ENCODE measurements at regions not wholly inside any gene's neighbourhood (a gene's known extent, or its start where the extent isn't known, plus 50 kb on each side); places are given as distances from the start of the nearest gene placed in this dataset.

- H2BK12ac ChIP-seq (ENCODE audit: insufficient read length, low read depth, low read length) = no peak overlapping the region
- no peaks in the 10 kb centered on the region for H3K9me3 ChIP-seq (ENCODE audit: control insufficient read depth, low read depth, low read length)
- Mint-ChIP-seq H3K27ac (no peak overlapping the region), H3K27me3 (ENCODE audit: low read depth) (peaks cover 7% of the 10 kb centered on the region), H3K4me3 (no peak overlapping the region), H3K4me1 (peaks cover 28 to 31% of the 10 kb centered on the region in 2 experiments), H3K36me3 (ENCODE audit: insufficient read depth in 1 of 3, low read depth in 3 of 3) (peaks cover 2 to 11% (median 3%) of the 10 kb centered on the region in 3 experiments; a peak in 5 of 7 replicates), H3K9me3 (peaks cover 64 to 78% of the 10 kb centered on the region in 2 experiments)
- no peaks in the 10 kb centered on the region for H3K79me2 ChIP-seq (ENCODE audit: insufficient read depth, low read length)
- H3K4me1 ChIP-seq (ENCODE audit: insufficient read depth, low read length) = no peaks in the 10 kb centered on the region; the same call in 1 of the 2 replicates
- no peak overlapping the region for H3K18ac ChIP-seq (ENCODE audit: insufficient read length, low read depth, low read length)
- no peak overlapping the region for H3K4ac ChIP-seq (ENCODE audit: low read depth, low read length)
- no peak overlapping the region for H2BK15ac ChIP-seq (ENCODE audit: low read depth, low read length)
- H4K91ac ChIP-seq (ENCODE audit: insufficient read length, low read depth, low read length) = no peak overlapping the region
- H3K4me2 ChIP-seq (ENCODE audit: insufficient read depth, insufficient read length, low read length) = no peak overlapping the region
- no peak overlapping the region for H3K14ac ChIP-seq (ENCODE audit: insufficient read depth, low read length)
- no peak overlapping the region for H2BK5ac ChIP-seq (ENCODE audit: insufficient read length, low read length)
- TF ChIP-seq CTCF (conservative IDR thresholded peaks at IDR 0.05) = no peak
- H3K23me2 ChIP-seq (ENCODE audit: insufficient read length, low read depth, low read length, poor library complexity, severe bottlenecking) = no peaks in the 10 kb centered on the region
- no peak overlapping the region for H2BK120ac ChIP-seq (ENCODE audit: low read depth, low read length, poor library complexity, severe bottlenecking)
- no peak overlapping the region for H2BK20ac ChIP-seq (ENCODE audit: low read depth, low read length, poor library complexity, severe bottlenecking)
- no peaks in the 10 kb centered on the region for H4K20me1 ChIP-seq (ENCODE audit: control insufficient read depth, insufficient read depth, insufficient read length)
- no peak overlapping the region for H2AFZ ChIP-seq (ENCODE audit: low read length)
- no peak overlapping the region for H4K5ac ChIP-seq (ENCODE audit: insufficient read length, low read depth, low read length)
- no peak overlapping the region for H3K9ac ChIP-seq (ENCODE audit: extremely low read depth, insufficient read length, low read length)
- no CpG with 5 or more reads among the region's 6 CpGs for WGBS (ENCODE audit: extremely low coverage, insufficient read length, low lambda C conversion rate)
- no peak overlapping the region for H3K23ac ChIP-seq (ENCODE audit: insufficient read length, low read depth, low read length)
- no peak overlapping the region for H4K8ac ChIP-seq (replicated peaks; ENCODE audit: insufficient read length, low read depth, low read length)
- no peak for DNase-seq
- no peaks in the 10 kb centered on the region for H3K27me3 ChIP-seq (ENCODE audit: insufficient read depth, low read length)
- no peaks in the 10 kb centered on the region for H3K79me1 ChIP-seq (ENCODE audit: insufficient read depth, low read depth, low read length, poor library complexity, severe bottlenecking)
- no peak overlapping the region for H3T11ph ChIP-seq (ENCODE audit: low read length)
- no peak overlapping the region for H2AK5ac ChIP-seq (ENCODE audit: insufficient read length, low read length)
- no peak overlapping the region for H3K56ac ChIP-seq (ENCODE audit: insufficient read length, low read depth, low read length)
- H3K27ac ChIP-seq (ENCODE audit: insufficient read length, low read depth, low read length) = no peak overlapping the region
Measured at GRCh38 chrX:39648548-39649254, 449.1 kb downstream of the BCOR start.

All from H9 (cell line).